ENCODE measurements at regions not wholly inside any gene's neighbourhood (a gene's known extent, or its start where the extent isn't known, plus 50 kb on each side); places are given as distances from the start of the nearest gene placed in this dataset.

GRCh38 chr4:116885579-116885978 is 199.8 kb downstream of the TRAM1L1 start:
- TF ChIP-seq FOXM1 (IDR thresholded peaks at IDR 0.05; ENCODE audit: borderline replicate concordance, low read depth) = no peak
- no peak for TF ChIP-seq CREB1 (IDR thresholded peaks at IDR 0.05; ENCODE audit: low read depth)
- no peak for TF ChIP-seq YY1 (IDR thresholded peaks at IDR 0.05; ENCODE audit: low read depth)
- TF ChIP-seq CEBPB (IDR thresholded peaks at IDR 0.05) = no peak
- no peak for TF ChIP-seq TCF12 (IDR thresholded peaks at IDR 0.05; ENCODE audit: low read depth)
- TF ChIP-seq RAD21 (IDR thresholded peaks at IDR 0.05; ENCODE audit: low read depth) = no peak
- no peak for TF ChIP-seq MAX (IDR thresholded peaks at IDR 0.05)
- TF ChIP-seq ZBTB7A (IDR thresholded peaks at IDR 0.05; ENCODE audit: low read depth) = no peak
- TF ChIP-seq REST (IDR thresholded peaks at IDR 0.05; ENCODE audit: low read depth) = no peak

- TF ChIP-seq NFIC (IDR thresholded peaks at IDR 0.05) (no peak), USF1 (IDR thresholded peaks at IDR 0.05) (no peak), YY1 (IDR thresholded peaks at IDR 0.05; ENCODE audit: low read depth) (no peak), RAD21 (IDR thresholded peaks at IDR 0.05; ENCODE audit: low read depth) (no peak), ZBTB7A (IDR thresholded peaks at IDR 0.05; ENCODE audit: low read depth) (no peak), MAX (IDR thresholded peaks at IDR 0.05) (no peak), CREB1 (IDR thresholded peaks at IDR 0.05; ENCODE audit: low read depth) (no peak), FOXM1 (IDR thresholded peaks at IDR 0.05; ENCODE audit: borderline replicate concordance, low read depth) (no peak), TAF1 (IDR thresholded peaks at IDR 0.05; ENCODE audit: low read depth) (no peak), EGR1 (IDR thresholded peaks at IDR 0.05) (no peak)
These were observed 202.9 kb downstream of the TRAM1L1 start for GRCh38 chr4:116882503-116882902.

GRCh38 chr4:116881077-116881476 is 204.3 kb downstream of the TRAM1L1 start:
- TF ChIP-seq REST (IDR thresholded peaks at IDR 0.05; ENCODE audit: low read depth) = no peak
- no peak for TF ChIP-seq ZBTB7A (IDR thresholded peaks at IDR 0.05; ENCODE audit: low read depth)
- no peak for TF ChIP-seq YY1 (IDR thresholded peaks at IDR 0.05; ENCODE audit: low read depth)
- no peak for TF ChIP-seq NFIC (IDR thresholded peaks at IDR 0.05)
- TF ChIP-seq TCF12 (IDR thresholded peaks at IDR 0.05; ENCODE audit: low read depth) = no peak
- no peak for TF ChIP-seq EGR1 (IDR thresholded peaks at IDR 0.05)
- TF ChIP-seq FOXM1 (IDR thresholded peaks at IDR 0.05; ENCODE audit: borderline replicate concordance, low read depth) = no peak
- no peak for TF ChIP-seq CREB1 (IDR thresholded peaks at IDR 0.05; ENCODE audit: low read depth)
- TF ChIP-seq TEAD4 (IDR thresholded peaks at IDR 0.05) = no peak
- no peak for TF ChIP-seq USF1 (IDR thresholded peaks at IDR 0.05)
- no peak for TF ChIP-seq CEBPB (IDR thresholded peaks at IDR 0.05)
- no peak for TF ChIP-seq EP300 (IDR thresholded peaks at IDR 0.05; ENCODE audit: borderline replicate concordance)
- no peak for TF ChIP-seq MAX (IDR thresholded peaks at IDR 0.05)
- no peak for TF ChIP-seq TAF1 (IDR thresholded peaks at IDR 0.05; ENCODE audit: low read depth)
- TF ChIP-seq RAD21 (IDR thresholded peaks at IDR 0.05; ENCODE audit: low read depth) = no peak

GRCh38 chr4:116880625-116881024 is 204.8 kb downstream of the TRAM1L1 start:
- TF ChIP-seq RAD21 (IDR thresholded peaks at IDR 0.05; ENCODE audit: low read depth) (no peak), EP300 (IDR thresholded peaks at IDR 0.05; ENCODE audit: borderline replicate concordance) (no peak), CREB1 (IDR thresholded peaks at IDR 0.05; ENCODE audit: low read depth) (no peak), TAF1 (IDR thresholded peaks at IDR 0.05; ENCODE audit: low read depth) (no peak), ZBTB7A (IDR thresholded peaks at IDR 0.05; ENCODE audit: low read depth) (no peak)

- TF ChIP-seq ZBTB7A (IDR thresholded peaks at IDR 0.05; ENCODE audit: low read depth) (no peak), YY1 (IDR thresholded peaks at IDR 0.05; ENCODE audit: low read depth) (no peak), TEAD4 (IDR thresholded peaks at IDR 0.05) (no peak), NFIC (IDR thresholded peaks at IDR 0.05) (no peak), RAD21 (IDR thresholded peaks at IDR 0.05; ENCODE audit: low read depth) (no peak), EP300 (IDR thresholded peaks at IDR 0.05; ENCODE audit: borderline replicate concordance) (no peak), CEBPB (IDR thresholded peaks at IDR 0.05) (no peak), CREB1 (IDR thresholded peaks at IDR 0.05; ENCODE audit: low read depth) (no peak), TAF1 (IDR thresholded peaks at IDR 0.05; ENCODE audit: low read depth) (no peak), REST (IDR thresholded peaks at IDR 0.05; ENCODE audit: low read depth) (no peak), TCF12 (IDR thresholded peaks at IDR 0.05; ENCODE audit: low read depth) (no peak), FOXM1 (IDR thresholded peaks at IDR 0.05; ENCODE audit: borderline replicate concordance, low read depth) (no peak), USF1 (IDR thresholded peaks at IDR 0.05) (no peak), EGR1 (IDR thresholded peaks at IDR 0.05) (no peak), MAX (IDR thresholded peaks at IDR 0.05) (no peak)
These were observed 207.1 kb downstream of the TRAM1L1 start for GRCh38 chr4:116878280-116878679.
